ENCODE measurements at regions not wholly inside any gene's neighbourhood (a gene's known extent, or its start where the extent isn't known, plus 50 kb on each side); places are given as distances from the start of the nearest gene placed in this dataset.

DNA sequence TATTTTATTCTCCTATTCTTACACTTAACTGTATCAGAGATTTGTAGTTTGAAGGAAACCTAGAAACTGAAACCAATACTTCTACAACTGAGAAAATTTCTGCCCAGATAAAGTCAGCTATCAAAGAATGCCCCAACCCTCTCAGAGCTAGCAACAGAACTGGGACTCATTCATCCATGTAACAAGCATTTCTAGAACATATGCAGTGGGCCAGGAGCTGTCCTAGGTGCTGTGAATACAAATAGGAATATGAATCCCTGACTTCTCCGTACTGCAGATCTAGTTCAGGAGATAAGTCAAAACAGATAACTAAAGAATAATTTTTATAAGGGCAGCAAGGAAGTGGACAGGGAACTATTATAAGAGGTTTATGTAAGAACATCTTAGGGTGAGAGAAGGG, 654.1 kb upstream of the NOX3 start:
- no peak for DNase-seq

DNA sequence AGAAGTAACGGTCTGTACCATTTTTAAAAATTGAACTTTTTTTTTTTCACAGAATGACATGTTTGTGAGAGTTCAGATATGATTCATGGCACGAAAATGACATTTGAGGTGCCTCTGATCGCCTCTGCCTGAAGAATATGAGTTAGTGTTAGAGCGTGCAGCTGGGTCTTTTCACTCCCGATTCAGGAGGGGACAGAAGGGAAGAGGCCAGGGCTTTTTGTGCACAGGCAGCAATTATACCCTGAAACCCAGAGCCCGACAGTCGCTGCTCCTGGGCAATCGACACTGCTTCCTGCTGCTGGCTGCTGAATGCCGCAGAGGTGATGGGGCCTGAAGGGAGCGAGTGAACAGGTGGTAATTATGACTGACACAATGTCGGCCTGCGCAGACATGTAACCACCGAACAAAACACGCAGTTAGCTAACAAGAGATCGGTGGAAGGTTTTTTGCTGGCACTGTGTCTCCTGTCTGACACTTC, 652.0 kb upstream of the NOX3 start:
- no peak for DNase-seq

DNA sequence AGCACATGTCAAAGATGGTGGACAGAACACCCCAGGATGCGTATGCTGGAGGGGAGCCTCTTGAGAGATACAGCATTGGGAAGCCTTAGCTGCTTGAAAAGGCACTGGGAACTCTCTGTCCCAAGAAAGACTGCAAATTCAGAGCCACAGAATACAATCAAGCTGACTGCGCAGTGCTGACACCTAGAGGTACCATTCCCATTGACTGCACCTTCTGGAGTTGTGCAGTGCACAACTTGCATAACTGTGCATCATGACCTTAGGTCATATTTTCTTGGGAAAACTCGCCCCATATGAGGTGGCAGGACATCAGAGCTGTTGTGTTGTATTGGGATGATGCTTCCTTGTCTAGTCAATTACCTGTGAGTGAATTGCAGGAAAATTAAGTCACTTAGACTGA, 646.5 kb upstream of the NOX3 start:
- no peak for DNase-seq

DNA sequence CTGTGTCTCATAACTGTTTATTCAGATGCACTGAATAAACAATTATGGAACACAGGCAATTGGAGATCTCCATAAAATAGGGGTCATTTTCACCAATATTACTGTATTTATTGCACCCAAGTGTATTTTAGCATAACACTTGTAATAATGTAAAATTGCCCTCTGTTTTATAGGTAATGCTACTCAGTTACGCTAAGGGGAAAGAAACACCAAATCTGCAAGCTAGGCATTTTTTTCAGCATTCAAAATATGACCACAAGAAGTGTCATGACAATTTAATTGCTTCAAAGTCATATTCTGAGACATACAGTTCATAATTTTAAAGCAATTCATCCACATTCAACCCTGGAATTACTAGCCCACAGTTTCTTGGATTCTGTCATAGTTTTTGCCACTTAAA, 643.2 kb upstream of the NOX3 start:
- DNase-seq: no peak

DNA sequence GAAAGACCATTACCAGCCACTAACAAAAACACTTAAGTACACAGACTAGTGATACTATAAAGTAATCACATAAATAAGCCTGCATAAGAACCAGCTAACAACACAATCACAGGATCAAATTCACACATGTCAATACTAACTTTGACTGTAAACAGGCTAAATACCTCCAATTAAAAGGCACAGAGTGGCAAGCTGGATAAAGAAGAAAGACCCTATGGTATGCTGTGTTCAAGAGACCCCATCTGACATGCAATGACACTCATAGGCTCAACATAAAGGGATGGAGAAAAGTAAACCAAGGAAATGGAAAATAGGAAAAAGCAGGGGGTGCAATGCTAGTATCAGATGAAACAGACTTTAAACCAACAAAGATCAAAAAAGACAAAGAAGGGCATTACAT, 631.8 kb upstream of the NOX3 start:
- no peak for DNase-seq

DNA sequence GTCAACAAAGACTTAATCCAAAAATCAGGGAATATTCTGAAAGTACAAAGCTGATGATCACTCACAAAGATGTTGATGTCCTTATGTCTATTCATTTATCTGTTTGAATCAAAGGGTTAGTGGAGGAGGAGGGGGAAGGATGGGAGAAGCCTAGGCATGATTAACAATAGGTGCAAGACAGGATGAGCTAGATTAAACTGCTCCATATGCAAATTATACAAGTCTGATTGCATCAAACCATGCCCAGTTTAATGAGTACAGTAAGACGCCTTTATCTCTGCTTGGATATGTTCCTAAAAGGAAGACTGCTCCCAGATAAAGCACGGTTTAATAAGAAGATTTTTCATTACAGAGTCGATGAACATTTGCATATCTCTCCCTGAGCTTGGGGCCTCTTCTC, 626.4 kb upstream of the NOX3 start:
- no peak for DNase-seq

DNA sequence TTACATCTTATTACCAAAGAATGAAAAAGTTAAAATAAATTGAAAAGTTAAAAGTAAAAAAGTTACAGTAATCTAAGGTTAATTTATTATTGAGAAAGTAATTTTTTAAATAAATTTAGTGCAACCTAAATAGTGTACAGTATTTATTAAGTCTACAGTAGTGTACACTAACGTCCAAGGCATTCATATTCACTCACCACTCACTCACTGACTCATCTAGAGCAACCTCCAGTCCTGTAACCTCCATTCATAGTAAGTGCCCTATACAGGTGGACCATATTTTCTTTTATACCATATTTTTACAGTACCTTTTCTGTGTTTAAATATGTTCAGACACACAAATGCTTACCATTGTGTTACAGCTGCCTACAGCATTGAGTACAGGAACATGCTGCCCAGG, 624.7 kb upstream of the NOX3 start:
- DNase-seq: no peak

DNA sequence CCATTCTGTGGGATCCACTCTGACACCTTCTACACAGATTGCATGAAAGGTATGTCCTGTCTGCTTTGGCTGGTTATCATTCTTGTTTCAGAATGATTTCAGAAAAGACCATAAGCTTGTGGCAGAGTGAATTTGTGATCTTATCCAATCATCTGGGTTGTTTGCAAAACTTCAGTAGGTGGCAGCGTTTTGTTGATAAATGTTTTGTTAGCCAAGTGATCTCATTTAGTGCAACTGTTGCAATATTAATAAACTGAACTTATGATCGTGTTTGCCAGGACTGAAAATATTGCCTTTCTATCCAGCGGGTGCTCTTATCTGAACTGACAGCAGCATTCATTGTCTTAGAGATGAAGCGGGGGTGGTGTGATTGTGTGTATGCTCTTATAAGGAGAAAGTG, 613.2 kb upstream of the NOX3 start:
- no peak for DNase-seq

DNA sequence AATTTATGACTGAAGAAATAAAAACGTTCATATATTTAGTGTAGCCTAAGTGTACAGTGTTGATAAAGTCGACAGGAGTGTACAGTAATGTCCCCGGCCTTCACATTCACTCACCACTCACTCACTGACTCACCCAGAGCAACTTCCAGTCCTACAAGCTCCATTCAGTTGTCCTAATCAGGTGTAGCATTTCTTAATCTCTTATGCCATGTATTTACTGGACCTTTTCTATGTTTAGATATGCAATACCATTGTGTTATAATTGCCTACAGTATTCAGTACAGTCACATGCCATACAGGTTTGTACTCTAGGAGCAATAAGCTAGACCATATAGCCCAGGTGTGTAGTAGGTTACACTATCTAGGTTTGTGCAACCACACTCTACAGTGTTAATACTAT, 610.2 kb upstream of the NOX3 start:
- DNase-seq: no peak

DNA sequence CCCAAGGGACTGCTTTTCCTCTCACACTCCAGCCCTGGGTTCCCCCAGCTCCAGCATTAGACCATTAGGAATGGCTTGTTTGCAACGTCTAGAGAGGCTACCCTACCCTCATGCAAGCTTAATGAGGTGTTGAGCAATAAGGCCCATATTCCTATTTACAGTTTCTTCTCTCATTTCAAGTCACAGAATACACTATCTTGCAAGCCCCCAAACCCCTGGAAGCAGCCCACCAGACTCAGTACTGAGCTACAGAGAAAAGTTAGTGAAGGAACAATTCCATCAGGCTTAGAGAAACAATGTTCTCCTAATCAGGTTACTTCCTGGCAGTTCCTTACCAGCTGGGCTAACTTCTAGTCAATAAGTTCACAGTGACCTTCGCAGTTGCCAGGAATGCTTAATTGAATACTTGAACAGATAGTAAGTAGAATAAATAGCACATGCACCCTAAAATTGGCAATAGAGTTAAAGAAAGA, 606.5 kb upstream of the NOX3 start:
- DNase-seq: no peak

DNA sequence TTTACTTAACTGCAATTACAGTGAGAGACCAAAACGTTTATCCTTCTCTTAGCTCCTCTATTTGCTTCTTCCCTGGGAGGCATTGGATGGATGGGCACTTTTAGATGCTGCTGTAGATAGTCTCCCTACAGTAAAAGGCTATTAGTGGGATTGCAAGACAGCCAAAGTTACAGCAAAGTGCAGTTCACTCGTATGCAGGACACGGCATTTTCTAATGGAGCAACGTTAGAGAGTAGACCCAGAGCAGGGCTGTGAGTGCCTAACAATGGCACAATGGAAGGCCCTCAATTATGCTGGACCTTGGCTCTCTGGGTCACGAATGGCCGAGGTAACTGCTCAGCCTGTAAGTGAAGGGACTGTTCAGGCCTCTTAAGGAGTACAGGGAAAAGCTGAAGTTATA, 605.8 kb upstream of the NOX3 start:
- no peak for DNase-seq

DNA sequence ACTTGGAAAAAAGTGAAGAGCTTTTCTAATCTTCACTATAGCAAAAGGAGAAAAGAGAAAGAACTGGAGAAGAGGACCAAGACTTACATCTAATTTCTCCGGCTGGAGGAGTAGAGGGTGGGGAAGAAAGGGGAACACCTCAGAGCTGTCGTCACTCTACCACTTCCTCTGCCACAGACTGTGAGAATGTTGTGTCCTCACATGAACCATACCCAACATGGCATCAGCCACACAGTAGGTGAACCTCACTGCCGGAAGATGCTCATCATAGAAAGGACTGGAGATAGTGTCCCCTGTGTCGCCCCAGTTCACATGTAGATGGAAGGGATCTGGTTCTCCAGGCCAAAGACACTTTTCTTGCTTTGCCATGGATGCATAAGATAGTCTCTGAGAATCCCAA, 604.4 kb upstream of the NOX3 start:
- no peak for DNase-seq

DNA sequence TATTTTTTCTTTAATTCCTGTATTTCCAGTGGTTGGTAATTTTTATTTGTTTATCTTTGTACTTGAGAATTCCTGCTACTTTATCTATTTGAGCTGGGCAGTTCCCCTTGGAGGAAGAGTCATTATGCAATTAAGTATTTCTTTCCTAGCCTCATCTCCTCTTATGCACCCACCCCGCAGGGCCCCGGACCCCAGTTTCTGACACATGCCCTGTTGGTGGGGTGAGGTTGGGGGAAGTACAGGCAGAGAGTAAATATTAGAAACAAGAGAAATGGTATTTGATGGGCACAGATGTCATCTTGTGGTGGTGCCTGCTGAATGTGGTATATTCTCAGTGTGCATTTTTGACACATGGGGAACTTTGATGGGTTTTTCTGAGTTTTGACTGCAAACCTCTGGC, 602.7 kb upstream of the NOX3 start:
- DNase-seq: no peak

DNA sequence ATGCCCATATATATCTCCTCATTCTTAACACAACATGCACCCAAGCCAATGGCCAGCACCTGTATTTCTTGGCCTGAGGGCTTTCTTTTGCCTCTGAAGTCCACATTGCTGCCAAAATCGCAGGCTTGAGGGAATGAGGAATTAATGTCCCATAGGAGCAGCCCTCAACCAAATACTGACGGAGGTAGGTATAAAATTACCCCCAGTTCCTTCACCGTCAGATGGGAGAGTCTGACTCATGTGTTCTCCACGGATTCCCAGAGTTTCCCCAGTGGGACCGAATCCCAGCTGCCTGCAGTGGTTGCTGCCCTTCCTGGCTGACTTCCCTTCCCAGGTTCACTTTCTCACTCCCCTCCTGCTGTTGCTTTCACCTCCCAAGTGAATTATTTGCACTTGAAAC, 602.2 kb upstream of the NOX3 start:
- no peak for DNase-seq

DNA sequence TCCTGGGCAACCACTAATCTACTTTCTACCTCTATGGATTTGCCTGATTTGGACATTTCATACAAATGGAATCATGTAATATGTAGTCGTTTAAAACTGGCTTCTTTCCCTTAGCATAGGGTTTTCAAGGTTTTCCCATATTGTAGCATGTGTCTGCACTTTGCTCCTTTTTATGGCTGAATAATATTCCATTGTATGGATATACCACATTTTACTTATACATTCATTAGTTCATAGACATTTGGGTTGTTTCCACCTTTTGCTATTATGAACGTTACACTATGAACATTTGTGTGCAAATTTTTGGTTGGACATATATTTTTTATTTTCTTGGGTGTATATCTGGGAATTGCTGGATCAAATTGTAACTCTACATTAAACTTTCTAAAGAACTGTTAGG, 600.4 kb upstream of the NOX3 start:
- no peak for DNase-seq

DNA sequence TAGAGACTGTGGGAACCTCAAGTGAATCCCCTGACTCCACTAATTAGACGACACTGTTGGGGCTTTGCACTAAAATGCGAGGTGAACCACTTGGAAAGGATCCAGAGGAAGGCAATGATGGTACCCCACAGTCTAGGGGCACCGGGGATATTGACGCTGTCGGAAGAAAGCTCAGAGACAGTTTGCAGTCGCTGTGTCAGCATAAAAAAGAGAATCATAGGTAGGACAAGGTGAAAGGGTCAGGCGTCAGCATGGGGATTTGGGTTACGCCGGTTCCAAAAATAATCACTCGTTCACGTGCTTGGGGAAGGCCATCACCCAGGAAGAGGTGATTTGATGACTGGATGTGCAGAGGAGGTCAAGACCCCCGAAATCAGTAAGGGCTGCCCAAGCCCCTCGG, 598.0 kb upstream of the NOX3 start:
- no peak for DNase-seq

DNA sequence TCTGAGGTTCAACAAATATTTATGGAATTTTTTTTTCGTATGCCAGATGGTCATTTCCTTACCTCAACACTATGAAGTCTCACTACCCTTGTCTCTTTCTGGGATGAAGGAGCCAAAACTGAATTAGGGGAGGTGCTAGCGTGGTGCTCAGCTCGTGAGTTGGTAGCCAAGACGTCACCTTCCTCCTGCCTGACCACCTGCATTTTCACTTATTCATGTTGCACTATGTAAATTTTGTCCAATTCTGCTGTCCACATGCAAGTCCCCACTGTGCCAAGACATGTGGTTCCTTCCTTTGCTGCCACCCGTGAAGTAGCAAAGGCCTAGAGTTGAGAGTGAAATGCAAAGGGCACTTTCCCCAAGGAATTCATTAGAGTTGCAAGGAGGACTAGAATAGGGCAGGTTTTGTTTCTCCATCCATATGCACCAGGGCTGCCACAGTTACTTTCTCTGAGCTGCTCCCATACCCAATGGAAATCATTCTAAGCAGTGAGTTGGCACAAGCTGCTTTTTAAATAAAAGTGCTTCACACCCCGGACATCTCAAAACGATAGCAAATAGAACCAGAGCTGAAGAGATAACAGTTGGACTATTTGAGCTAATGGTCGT, 591.3 kb upstream of the NOX3 start:
- no peak for DNase-seq

DNA sequence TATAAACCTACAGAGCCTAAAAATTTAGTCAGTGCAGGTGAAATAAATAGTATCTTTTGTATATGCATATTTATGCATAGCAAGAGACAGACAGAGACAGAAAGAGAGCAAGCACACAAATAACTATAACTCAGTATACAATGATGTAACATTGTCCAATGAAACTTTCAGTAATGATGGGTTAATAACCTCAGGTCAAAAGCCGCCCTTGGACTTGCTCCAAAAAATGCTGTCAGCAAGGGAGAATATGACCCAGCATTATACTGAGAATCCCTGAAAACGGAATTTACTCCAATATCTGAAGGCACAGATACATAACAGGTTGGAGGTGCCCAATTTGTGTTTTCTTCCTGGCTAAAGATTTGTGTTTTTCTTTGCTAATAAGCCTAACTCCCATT, 590.6 kb upstream of the NOX3 start:
- no peak for DNase-seq

DNA sequence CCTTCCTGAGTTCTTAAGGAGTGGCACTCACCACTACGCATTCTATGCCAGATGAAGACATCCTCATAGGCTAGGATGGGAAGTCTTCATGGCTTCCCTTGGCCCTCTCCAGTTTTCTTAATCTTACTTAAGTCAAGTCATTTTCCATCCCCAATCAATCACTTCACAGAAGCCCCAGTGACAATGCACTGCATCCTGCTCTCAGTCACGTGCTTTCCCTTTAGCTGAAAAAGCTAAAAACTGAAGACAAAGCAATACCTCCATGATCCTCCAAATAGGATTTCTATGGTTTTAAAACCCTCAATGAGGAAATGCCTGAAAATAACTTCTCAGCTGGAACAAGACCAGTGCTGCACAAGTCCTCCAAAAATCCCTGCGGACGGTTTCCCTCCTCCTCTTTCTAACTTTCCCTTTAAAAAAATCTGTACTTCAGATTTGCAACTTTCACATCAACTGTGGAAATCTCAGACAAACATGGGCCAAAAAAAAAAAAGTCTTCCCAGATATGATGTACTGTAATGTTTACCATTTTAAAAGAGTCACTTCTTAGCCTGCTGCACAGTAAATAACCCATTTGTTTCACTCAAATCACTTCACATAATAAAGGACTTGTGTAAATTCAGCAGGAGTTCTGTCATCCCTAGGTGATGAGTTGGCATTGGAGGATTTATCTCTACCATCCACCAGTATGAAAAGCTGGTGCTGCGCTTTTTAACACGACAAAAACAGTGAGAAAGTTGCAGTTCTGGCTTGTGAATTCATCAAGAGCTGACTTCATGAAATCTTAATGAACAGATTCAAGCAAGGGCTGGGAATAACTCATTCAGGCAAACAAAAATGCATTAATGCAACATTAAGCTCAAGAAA, 590.0 kb upstream of the NOX3 start:
- DNase-seq: no peak

DNA sequence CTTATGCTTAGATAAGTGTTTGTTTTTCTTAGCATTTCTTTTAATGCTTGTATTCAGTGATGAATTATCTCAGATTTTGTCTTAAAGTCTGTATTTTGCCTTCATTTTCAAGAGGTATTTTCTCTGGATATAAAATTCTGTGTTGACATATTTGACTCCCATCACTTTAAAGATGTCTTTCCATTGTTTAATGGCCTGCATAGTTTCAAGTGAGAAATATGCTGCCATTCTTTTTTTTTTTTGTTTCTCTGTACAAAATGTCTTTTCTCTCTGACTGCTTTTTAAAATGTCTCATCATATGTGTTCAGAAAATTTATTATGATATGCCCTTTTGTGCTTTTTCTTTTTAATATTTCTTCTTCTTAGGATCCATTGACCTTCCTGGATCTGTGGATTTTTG, 578.0 kb upstream of the NOX3 start:
- DNase-seq: no peak

DNA sequence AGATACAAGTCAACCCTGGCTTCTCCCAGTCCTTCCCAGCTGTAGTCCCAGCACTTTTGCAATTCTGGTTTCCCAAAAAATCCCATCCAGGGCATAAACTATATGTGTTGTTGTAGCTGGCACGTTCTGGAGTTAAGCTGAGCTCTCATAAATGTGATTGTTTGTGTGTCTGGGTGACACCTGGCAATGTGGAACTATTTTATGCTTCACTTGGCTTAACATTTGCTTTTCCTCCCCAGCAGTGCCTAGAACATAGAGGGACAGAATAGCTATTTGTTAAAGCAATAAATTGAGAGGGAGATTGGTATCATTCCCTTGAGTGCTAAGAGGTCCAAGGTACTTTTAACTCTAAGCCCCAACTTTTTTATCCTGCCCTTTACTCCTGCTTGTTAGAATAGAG, 575.9 kb upstream of the NOX3 start:
- DNase-seq: no peak

DNA sequence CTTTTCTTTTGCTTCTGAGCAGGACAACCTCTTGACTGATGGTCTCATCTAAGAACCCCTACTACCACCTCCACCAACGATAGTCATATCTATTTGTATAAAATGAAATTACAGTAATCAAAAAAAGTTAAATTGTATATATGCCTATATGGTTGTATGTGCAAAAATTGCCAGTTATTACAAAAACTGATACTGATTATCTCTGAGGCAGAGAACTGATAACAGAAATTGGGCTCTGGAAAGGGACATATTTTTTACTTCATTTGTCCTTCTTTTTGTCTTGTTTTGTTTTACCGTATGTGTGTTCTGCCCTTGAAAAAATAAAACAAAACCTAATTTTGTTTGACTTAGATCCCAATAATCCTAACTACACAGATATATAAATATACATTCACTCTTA, 574.4 kb upstream of the NOX3 start:
- no peak for DNase-seq

DNA sequence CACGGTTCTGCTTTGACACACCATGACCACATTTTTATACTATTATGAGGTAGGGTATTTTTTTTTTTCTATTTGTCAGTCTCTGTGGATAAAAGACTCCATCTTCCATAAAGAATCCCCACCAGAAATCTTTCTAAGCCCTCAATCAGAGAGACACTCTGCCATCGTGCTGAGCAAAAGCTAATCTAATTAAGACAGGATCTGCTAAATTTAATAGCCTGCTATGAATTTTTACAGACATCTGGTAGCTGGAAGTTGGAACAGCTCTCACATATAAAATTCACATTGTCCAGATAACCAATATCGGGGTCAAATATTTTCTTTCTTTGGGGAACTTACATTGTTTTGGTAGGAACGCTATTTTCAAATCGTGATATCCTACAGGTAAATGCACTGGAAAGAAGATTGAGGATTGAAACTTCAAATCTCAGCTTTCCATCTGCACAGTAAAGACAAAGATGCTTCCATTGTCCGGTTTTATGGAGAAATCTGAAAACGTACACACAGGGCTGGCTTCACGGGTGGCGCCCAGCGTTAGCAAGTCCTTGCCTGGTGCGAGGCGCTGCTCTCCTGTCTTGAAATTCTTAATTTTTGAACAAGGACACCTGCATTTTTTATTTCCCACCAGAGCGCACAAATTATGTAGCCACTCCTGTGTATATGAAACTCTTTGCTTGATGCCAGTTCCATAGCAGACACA, 573.8 kb upstream of the NOX3 start:
- DNase-seq: no peak

Measured in activated CD8-positive, alpha-beta memory T cell treated with anti-CD3 and anti-CD28 coated beads, Interleukin-2, amount 50 U/mL, for 48 hours (primary cell).